ENCODE measurements at regions not wholly inside any gene's neighbourhood (a gene's known extent, or its start where the extent isn't known, plus 50 kb on each side); places are given as distances from the start of the nearest gene placed in this dataset.

- no peak for TF ChIP-seq ZNF462 (CRISPR knock-in tag; IDR thresholded peaks at IDR 0.05)
- TF ChIP-seq CTCF (conservative IDR thresholded peaks at IDR 0.05; ENCODE audit: low read depth in 2 of 2), result no peak
- TF ChIP-seq CREB1 (CRISPR knock-in tag; IDR thresholded peaks at IDR 0.05; ENCODE audit: low read depth), result no peak
- TF ChIP-seq ZNF114 (CRISPR knock-in tag; IDR thresholded peaks at IDR 0.05), result no peak
- no peak for TF ChIP-seq ETS1 (IDR thresholded peaks at IDR 0.05)
- TF ChIP-seq ZNF331 (CRISPR knock-in tag; IDR thresholded peaks at IDR 0.05; ENCODE audit: low read depth), result no peak
- TF ChIP-seq STAT1 (IDR thresholded peaks at IDR 0.05; ENCODE audit: unreplicated experiment), result no peak
- no peak for TF ChIP-seq EZH2phosphoT487 (IDR thresholded peaks at IDR 0.05; ENCODE audit: unreplicated experiment)
- TF ChIP-seq REST (IDR thresholded peaks at IDR 0.05; ENCODE audit: unreplicated experiment), result no peak
- TF ChIP-seq JUNB (IDR thresholded peaks at IDR 0.05; ENCODE audit: unreplicated experiment), result no peak
- TF ChIP-seq POLR2AphosphoS5 (IDR thresholded peaks at IDR 0.05; ENCODE audit: low read depth), result no peak
- TF ChIP-seq NANOG (IDR thresholded peaks at IDR 0.05; ENCODE audit: borderline replicate concordance), result no peak
- no peak for TF ChIP-seq EZH2 (IDR thresholded peaks at IDR 0.05; ENCODE audit: low read depth, unreplicated experiment)
- Histone ChIP-seq H2AFZ (no peak overlapping the region), H3K27ac (ENCODE audit: low read depth) (no peak overlapping the region), H4K20me1 (replicated peaks; ENCODE audit: insufficient read depth) (no peaks in the 10 kb centered on the region), H3K4me1 (ENCODE audit: insufficient read depth) (no peaks in the 10 kb centered on the region), H3K79me2 (replicated peaks; ENCODE audit: insufficient read depth) (no peaks in the 10 kb centered on the region), H3K4me2 (no peak overlapping the region), H3K36me3 (ENCODE audit: insufficient read depth) (no peaks in the 10 kb centered on the region), H3K9me2 (ENCODE audit: insufficient read depth) (peaks cover 5% of the 10 kb centered on the region; the same call in 1 of the 2 replicates), H3F3A (replicated peaks; ENCODE audit: low read depth) (no peaks in the 10 kb centered on the region), H3K27me3 (ENCODE audit: insufficient read depth) (no peaks in the 10 kb centered on the region), H3K4me3 (no peak overlapping the region)
- DNase-seq (ENCODE audit: low spot score), result no peak
- Mint-ChIP-seq H3K36me3 (ENCODE audit: low read depth) (no peaks in the 10 kb centered on the region), H3K4me1 (no peaks in the 10 kb centered on the region), H3K27me3 (ENCODE audit: insufficient read depth, low read depth, poor library complexity) (no peaks in the 10 kb centered on the region), H3K4me3 (no peak overlapping the region), H3K9me3 (no peaks in the 10 kb centered on the region), H3K27ac (no peak overlapping the region)
- ATAC-seq, result no peak
Observed at GRCh38 chr4:106429885-106430284, 61.3 kb upstream of the GIMD1 start.

Data from GM23338 (cell line).